K562 (cell line): ENCODE measurements at regions not wholly inside any gene's neighbourhood (a gene's known extent, or its start where the extent isn't known, plus 50 kb on each side); places are given as distances from the start of the nearest gene placed in this dataset.

Experiments
- CBFB ChIP-seq: sonication (generic); formaldehyde crosslinking; IDR thresholded peaks from 2 replicates; pipeline ENCODE4 v1.4.0; 2020; ENCODE audit warnings: mild to moderate bottlenecking, missing genetic modification reagents
- DPF2 ChIP-seq: fragments of 450-650 bp; IDR thresholded peaks from 2 replicates; pipeline ENCODE4 v1.6.1; 2016
- POLR2AphosphoS5 ChIP-seq: IDR thresholded peaks from 2 replicates; pipeline ENCODE4 v1.6.1; 2011; ENCODE audit warnings: mild to moderate bottlenecking, low read depth, low read length, moderate library complexity; ENCODE audit not compliant: control insufficient read depth, insufficient read depth
- ZNF274 ChIP-seq: IDR thresholded peaks from 2 replicates; pipeline ENCODE4 v1.6.1; 2011; ENCODE audit warnings: low read depth, mild to moderate bottlenecking, low read length, moderate library complexity, borderline replicate concordance
- ZNF780A ChIP-seq: fragments of 250-450 bp; sonication (Bioruptor Pico); IDR thresholded peaks from 2 replicates; pipeline ENCODE4 v1.5.0; 2021; ENCODE audit warnings: mild to moderate bottlenecking
- TF ChIP-seq, protein P1 (sequence below), 2 experiments: fragments of 450-650 bp; IDR thresholded peaks; 2 replicates each; pipeline ENCODE4 v1.6.1; 2016

DNA sequence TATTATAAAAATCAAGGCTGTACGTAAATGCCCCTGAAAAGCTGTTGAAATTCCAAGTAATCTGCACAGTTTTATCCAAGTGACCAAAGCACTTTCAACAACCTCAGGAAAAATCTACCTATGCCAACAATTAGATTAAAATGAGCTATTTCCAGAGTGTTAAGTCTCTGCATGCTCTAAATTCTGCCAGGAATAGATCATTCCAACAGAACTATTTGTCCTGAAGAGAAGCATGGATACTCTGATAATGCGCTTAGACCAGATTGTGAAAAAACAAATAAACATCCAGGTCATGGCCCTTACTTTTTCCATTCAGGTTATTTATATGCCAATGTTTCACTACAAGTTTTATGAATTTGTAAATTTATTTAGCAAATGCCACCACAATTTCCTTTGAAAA is 59.1 kb downstream of the PLK2 start:
- no peak for TF ChIP-seq POLR2AphosphoS5
- no peak for TF ChIP-seq ZNF274
- no peak for TF ChIP-seq ZNF780A (CRISPR knock-in tag)
- TF ChIP-seq, protein P1, sequence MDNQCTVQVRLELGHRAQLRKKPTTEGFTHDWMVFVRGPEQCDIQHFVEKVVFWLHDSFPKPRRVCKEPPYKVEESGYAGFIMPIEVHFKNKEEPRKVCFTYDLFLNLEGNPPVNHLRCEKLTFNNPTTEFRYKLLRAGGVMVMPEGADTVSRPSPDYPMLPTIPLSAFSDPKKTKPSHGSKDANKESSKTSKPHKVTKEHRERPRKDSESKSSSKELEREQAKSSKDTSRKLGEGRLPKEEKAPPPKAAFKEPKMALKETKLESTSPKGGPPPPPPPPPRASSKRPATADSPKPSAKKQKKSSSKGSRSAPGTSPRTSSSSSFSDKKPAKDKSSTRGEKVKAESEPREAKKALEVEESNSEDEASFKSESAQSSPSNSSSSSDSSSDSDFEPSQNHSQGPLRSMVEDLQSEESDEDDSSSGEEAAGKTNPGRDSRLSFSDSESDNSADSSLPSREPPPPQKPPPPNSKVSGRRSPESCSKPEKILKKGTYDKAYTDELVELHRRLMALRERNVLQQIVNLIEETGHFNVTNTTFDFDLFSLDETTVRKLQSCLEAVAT (IDR thresholded peaks at IDR 0.05): no peak
- TF ChIP-seq CBFB (CRISPR knock-in tag): no peak
- no peak for TF ChIP-seq DPF2
